OCI-LY3 (cell line): ENCODE measurements at regions not wholly inside any gene's neighbourhood (a gene's known extent, or its start where the extent isn't known, plus 50 kb on each side); places are given as distances from the start of the nearest gene placed in this dataset.

Source experiments
- EZH2phosphoT487 ChIP-seq: fragments of 200-600 bp; shearing (Covaris generic); IDR thresholded peaks from 2 replicates; pipeline ENCODE4 v1.6.1; 2018; ENCODE audit warnings: antibody characterized with exemption, mixed run types, low read depth
- TF ChIP-seq, protein P1 (sequence below): fragments of 200-600, 300-600 bp; sonication (generic); IDR thresholded peaks from 2 replicates; pipeline ENCODE4 v1.5.1; 2014; ENCODE audit warnings: antibody characterized with exemption, low read length, low read depth

DNA sequence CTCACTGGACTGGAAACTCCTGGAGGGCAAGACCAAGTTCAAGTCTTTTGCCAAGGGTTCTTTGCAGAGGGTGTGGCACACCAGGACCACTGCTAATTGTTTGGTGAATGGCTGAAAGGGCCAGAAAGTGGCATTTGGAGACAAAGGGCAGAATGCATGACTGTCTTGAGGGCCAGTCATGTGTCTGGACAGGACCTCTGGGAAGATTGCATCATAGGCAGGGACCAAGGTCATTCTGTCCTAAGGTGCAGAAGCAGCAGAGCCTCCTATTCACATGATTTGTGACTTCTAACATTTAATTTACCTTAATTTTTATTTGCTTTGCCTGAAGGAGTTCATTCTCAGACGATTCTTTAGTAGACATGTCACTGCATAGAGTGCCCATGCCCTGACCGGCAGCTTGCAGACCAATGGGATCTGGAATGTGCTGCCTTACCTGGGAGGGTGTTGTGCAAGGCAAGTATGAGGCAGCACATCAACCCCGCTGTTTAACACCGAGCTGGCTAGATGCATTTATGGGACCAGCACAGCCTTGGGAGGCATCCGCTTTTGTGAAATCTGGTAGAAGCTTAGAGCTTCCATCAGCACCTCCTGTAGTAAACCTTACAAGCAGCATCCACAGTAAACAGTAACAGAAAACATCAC, 62.3 kb upstream of the MAF start:
- no peak for TF ChIP-seq EZH2phosphoT487
- TF ChIP-seq, protein P1, sequence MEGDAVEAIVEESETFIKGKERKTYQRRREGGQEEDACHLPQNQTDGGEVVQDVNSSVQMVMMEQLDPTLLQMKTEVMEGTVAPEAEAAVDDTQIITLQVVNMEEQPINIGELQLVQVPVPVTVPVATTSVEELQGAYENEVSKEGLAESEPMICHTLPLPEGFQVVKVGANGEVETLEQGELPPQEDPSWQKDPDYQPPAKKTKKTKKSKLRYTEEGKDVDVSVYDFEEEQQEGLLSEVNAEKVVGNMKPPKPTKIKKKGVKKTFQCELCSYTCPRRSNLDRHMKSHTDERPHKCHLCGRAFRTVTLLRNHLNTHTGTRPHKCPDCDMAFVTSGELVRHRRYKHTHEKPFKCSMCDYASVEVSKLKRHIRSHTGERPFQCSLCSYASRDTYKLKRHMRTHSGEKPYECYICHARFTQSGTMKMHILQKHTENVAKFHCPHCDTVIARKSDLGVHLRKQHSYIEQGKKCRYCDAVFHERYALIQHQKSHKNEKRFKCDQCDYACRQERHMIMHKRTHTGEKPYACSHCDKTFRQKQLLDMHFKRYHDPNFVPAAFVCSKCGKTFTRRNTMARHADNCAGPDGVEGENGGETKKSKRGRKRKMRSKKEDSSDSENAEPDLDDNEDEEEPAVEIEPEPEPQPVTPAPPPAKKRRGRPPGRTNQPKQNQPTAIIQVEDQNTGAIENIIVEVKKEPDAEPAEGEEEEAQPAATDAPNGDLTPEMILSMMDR = no peak
